ENCODE measurements at regions not wholly inside any gene's neighbourhood (a gene's known extent, or its start where the extent isn't known, plus 50 kb on each side); places are given as distances from the start of the nearest gene placed in this dataset.

- Histone ChIP-seq H2AFZ (ENCODE audit: control insufficient read depth, low read length) (no peak overlapping the region), H3K9me1 (ENCODE audit: control insufficient read depth, extremely low read depth, insufficient read depth, low read length) (no peaks in the 10 kb centered on the region), H4K20me1 (ENCODE audit: control insufficient read depth, extremely low read depth, insufficient read depth, low read length) (no peaks in the 10 kb centered on the region), H3K27ac (ENCODE audit: control insufficient read depth, insufficient read depth, low read length) (no peak overlapping the region), H3K36me3 (ENCODE audit: control insufficient read depth in 2 of 2, extremely low read depth in 1 of 2, insufficient read depth in 2 of 2, low read length in 2 of 2) (no peaks in the 10 kb centered on the region), H3K4me3 (ENCODE audit: control insufficient read depth in 2 of 3, extremely low read depth in 1 of 3, insufficient read depth in 2 of 3, low read depth in 1 of 3, low read length in 3 of 3) (no peak overlapping the region), H3K4me1 (ENCODE audit: control insufficient read depth, extremely low read depth, insufficient read depth, low read length) (no peaks in the 10 kb centered on the region), H3K4me2 (ENCODE audit: control insufficient read depth, extremely low read depth, insufficient read depth, low read depth, low read length) (no peak overlapping the region), H3K79me2 (ENCODE audit: control insufficient read depth, insufficient read depth, low read length) (no peaks in the 10 kb centered on the region), H3K9me3 (ENCODE audit: control insufficient read depth, low read depth, low read length) (no peaks in the 10 kb centered on the region), H3K9ac (ENCODE audit: control insufficient read depth, extremely low read depth, insufficient read depth, low read length) (no peak overlapping the region), H3K27me3 (ENCODE audit: control insufficient read depth, extremely low read depth, insufficient read depth, low read length) (no peaks in the 10 kb centered on the region)
- DNase-seq (ENCODE audit: low read depth, low spot score), result no peak
- no peak for TF ChIP-seq EZH2 (IDR thresholded peaks at IDR 0.05; ENCODE audit: low read length)
- TF ChIP-seq, protein P1, sequence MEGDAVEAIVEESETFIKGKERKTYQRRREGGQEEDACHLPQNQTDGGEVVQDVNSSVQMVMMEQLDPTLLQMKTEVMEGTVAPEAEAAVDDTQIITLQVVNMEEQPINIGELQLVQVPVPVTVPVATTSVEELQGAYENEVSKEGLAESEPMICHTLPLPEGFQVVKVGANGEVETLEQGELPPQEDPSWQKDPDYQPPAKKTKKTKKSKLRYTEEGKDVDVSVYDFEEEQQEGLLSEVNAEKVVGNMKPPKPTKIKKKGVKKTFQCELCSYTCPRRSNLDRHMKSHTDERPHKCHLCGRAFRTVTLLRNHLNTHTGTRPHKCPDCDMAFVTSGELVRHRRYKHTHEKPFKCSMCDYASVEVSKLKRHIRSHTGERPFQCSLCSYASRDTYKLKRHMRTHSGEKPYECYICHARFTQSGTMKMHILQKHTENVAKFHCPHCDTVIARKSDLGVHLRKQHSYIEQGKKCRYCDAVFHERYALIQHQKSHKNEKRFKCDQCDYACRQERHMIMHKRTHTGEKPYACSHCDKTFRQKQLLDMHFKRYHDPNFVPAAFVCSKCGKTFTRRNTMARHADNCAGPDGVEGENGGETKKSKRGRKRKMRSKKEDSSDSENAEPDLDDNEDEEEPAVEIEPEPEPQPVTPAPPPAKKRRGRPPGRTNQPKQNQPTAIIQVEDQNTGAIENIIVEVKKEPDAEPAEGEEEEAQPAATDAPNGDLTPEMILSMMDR (optimal IDR thresholded peaks at IDR 0.05 in 1 of 3, IDR thresholded peaks at IDR 0.05 in 1 of 3, conservative IDR thresholded peaks at IDR 0.05 in 1 of 3; ENCODE audit: extremely low read depth in 1 of 3, insufficient read depth in 2 of 3, low read length in 3 of 3), result no peak
- dilution Hi-C loops (cut with MboI; ENCODE audit: extremely low pct_ligation_motif_present, low sequenced_read_pairs), result no loop called here
- FAIRE-seq, result no peak
Measured at GRCh38 chr18:44286049-44286448, 394.6 kb upstream of the SETBP1 start.

DNA sequence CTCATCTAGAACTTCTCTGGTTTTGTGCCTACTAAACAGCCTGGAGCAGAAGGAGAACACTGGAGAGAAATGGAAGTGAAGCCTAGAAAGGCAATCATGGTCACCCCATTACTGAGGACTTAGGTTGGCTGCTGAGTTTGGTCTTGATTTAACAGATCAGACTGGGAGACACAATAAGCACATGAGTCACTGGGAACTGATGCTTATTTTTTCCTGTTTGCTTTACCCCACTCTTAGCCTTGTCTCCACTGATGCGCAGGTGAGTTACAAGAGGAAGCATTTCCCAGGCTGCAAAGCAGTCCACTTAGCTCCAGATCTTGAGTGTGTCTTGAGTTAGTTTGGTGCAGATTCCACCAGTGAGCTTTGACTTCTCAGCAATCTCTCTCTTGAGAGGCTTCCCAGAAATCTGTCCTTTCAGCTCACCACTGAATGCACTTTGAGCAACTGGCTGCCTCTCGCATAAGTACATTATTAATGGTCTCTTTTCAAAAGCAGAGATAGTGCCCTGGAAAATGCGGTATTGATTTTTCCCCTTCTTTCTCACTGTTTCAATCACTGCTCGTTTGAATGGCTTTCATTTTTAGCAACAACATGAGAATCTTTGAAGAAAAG lies 390.2 kb upstream of the SETBP1 start:
- no peak overlapping the region for H2AFZ ChIP-seq (ENCODE audit: control insufficient read depth, low read length)
- H3K9me1 ChIP-seq (ENCODE audit: control insufficient read depth, extremely low read depth, insufficient read depth, low read length), result no peaks in the 10 kb centered on the region
- dilution Hi-C loops (cut with MboI; ENCODE audit: extremely low pct_ligation_motif_present, low sequenced_read_pairs), result no loop called here

More for the DNA sequence above, 390.2 kb upstream of the SETBP1 start:
- H3K9ac ChIP-seq (ENCODE audit: control insufficient read depth, extremely low read depth, insufficient read depth, low read length), result no peak overlapping the region
- H3K9me3 ChIP-seq (ENCODE audit: control insufficient read depth, low read depth, low read length), result no peaks in the 10 kb centered on the region
- no peaks in the 10 kb centered on the region for H3K4me1 ChIP-seq (ENCODE audit: control insufficient read depth, extremely low read depth, insufficient read depth, low read length)
- H3K27ac ChIP-seq (ENCODE audit: control insufficient read depth, insufficient read depth, low read length), result no peak overlapping the region
- no peaks in the 10 kb centered on the region for H3K27me3 ChIP-seq (ENCODE audit: control insufficient read depth, extremely low read depth, insufficient read depth, low read length)
- DNase-seq (ENCODE audit: low read depth, low spot score) (no peak), FAIRE-seq (no peak)
- TF ChIP-seq, protein P1 (optimal IDR thresholded peaks at IDR 0.05 in 1 of 3, IDR thresholded peaks at IDR 0.05 in 1 of 3, conservative IDR thresholded peaks at IDR 0.05 in 1 of 3; ENCODE audit: extremely low read depth in 1 of 3, insufficient read depth in 2 of 3, low read length in 3 of 3), result no peak
- TF ChIP-seq EZH2 (IDR thresholded peaks at IDR 0.05; ENCODE audit: low read length), result no peak
- no peaks in the 10 kb centered on the region for H3K79me2 ChIP-seq (ENCODE audit: control insufficient read depth, insufficient read depth, low read length)
- no peak overlapping the region for H3K4me2 ChIP-seq (ENCODE audit: control insufficient read depth, extremely low read depth, insufficient read depth, low read depth, low read length)
- no peaks in the 10 kb centered on the region for H4K20me1 ChIP-seq (ENCODE audit: control insufficient read depth, extremely low read depth, insufficient read depth, low read length)
- H3K4me3 ChIP-seq (ENCODE audit: control insufficient read depth in 2 of 3, extremely low read depth in 1 of 3, insufficient read depth in 2 of 3, low read depth in 1 of 3, low read length in 3 of 3), result no peak overlapping the region
- H3K36me3 ChIP-seq (ENCODE audit: control insufficient read depth in 2 of 2, extremely low read depth in 1 of 2, insufficient read depth in 2 of 2, low read length in 2 of 2), result no peaks in the 10 kb centered on the region

Data from keratinocyte (primary cell).